PC-3 (cell line): ENCODE measurements at regions not wholly inside any gene's neighbourhood (a gene's known extent, or its start where the extent isn't known, plus 50 kb on each side); places are given as distances from the start of the nearest gene placed in this dataset.

ENCODE experiments used
- ATAC-seq: fragments of 200-7000 bp; cut with Tn5 transposase; 2 replicates; pipeline ENCODE4 v1.9.1; 2020; ENCODE audit warnings: mild to moderate bottlenecking, moderate library complexity
- BruUV-seq: library from RNA; stranded (reverse); fragments of 400-500 nt; replicated peaks from 2 replicates; lab custom pipeline; 2021; lab: Mats Ljungman, UMichigan
- CTCF ChIA-PET: fragments of 300-600 bp; sonication (Branson Sonifier 250); formaldehyde crosslinking; loops from one replicate; lab custom pipeline; 2022; ENCODE audit warnings: antibody characterized with exemption; lab: Charles Lee
- POLR2A ChIA-PET: fragments of 300-600 bp; sonication (Branson Sonifier 250); formaldehyde crosslinking; loops from one replicate; lab custom pipeline; 2022; ENCODE audit warnings: antibody characterized with exemption; ENCODE audit not compliant: unreplicated experiment; lab: Charles Lee
- DNase-seq: peaks from one replicate; pipeline ENCODE4 v3.0.0-alpha.2; 2015
- H2AFZ ChIP-seq: fragments of 300-600 bp; sonication (generic); 2 replicates; pipeline ENCODE4 v1.6.0; 2016; ENCODE audit warnings: antibody characterized with exemption, low read length
- H3F3A ChIP-seq: fragments of 300-600 bp; sonication (generic); one replicate; pipeline ENCODE4 v1.6.0; 2017; ENCODE audit warnings: antibody characterized with exemption, low read length, control low read depth, mild to moderate bottlenecking; ENCODE audit not compliant: unreplicated experiment
- H3K27ac ChIP-seq: fragments of 300-600 bp; sonication (generic); 2 replicates; pipeline ENCODE4 v1.5.1; 2016; ENCODE audit warnings: mild to moderate bottlenecking, low read length
- H3K27me3 ChIP-seq: fragments of 300-600 bp; sonication (generic); 2 replicates; pipeline ENCODE4 v1.6.1; 2016; ENCODE audit warnings: low read length, mixed read lengths
- H3K36me3 ChIP-seq: fragments of 300-600 bp; sonication (generic); 2 replicates; pipeline ENCODE4 v1.6.1; 2016; ENCODE audit warnings: low read depth, mixed run types, low read length, mixed read lengths
- H3K4me1 ChIP-seq: fragments of 300-600 bp; sonication (generic); 2 replicates; pipeline ENCODE4 v1.5.1; 2016; ENCODE audit warnings: low read length; ENCODE audit not compliant: insufficient read depth
- H3K4me2 ChIP-seq: fragments of 300-600 bp; sonication (generic); 2 replicates; pipeline ENCODE4 v1.6.0; 2016; ENCODE audit warnings: low read length
- H3K4me3 ChIP-seq: fragments of 300-600 bp; sonication (generic); 2 replicates; pipeline ENCODE4 v1.5.1; 2016; ENCODE audit warnings: mild to moderate bottlenecking, low read length, mixed read lengths
- H3K79me2 ChIP-seq: fragments of 300-600 bp; sonication (generic); 2 replicates; pipeline ENCODE4 v1.6.1; 2017; ENCODE audit warnings: low read length, mixed read lengths
- H3K9ac ChIP-seq: fragments of 300-600 bp; sonication (generic); 2 replicates; pipeline ENCODE4 v1.6.0; 2016; ENCODE audit warnings: mild to moderate bottlenecking, low read length
- H3K9me2 ChIP-seq: fragments of 300-600 bp; sonication (generic); replicated peaks from 2 replicates; pipeline ENCODE4 v1.6.1; 2016; ENCODE audit warnings: mixed run types, low read length, mixed read lengths
- H3K9me3 ChIP-seq: fragments of 300-600 bp; sonication (generic); 2 replicates; pipeline ENCODE4 v1.6.1; 2016; ENCODE audit warnings: low read length, mixed read lengths
- H4K20me1 ChIP-seq: fragments of 300-600 bp; sonication (generic); 2 replicates; pipeline ENCODE4 v1.6.1; 2016; ENCODE audit warnings: low read length, mixed read lengths
- CTCF ChIP-seq: fragments of 300-600 bp; sonication (generic); conservative IDR thresholded peaks from 2 replicates; pipeline ENCODE4 v1.5.1; 2017; ENCODE audit warnings: antibody characterized with exemption, low read depth, mild to moderate bottlenecking, low read length
- EZH2 ChIP-seq: fragments of 300-600 bp; sonication (generic); IDR thresholded peaks from one replicate; pipeline ENCODE4 v1.6.1; 2017; ENCODE audit warnings: antibody characterized with exemption, mild to moderate bottlenecking, low read length; ENCODE audit not compliant: unreplicated experiment
- EZH2phosphoT487 ChIP-seq: fragments of 300-600 bp; sonication (generic); IDR thresholded peaks from 2 replicates; pipeline ENCODE4 v1.6.1; 2018; ENCODE audit warnings: mild to moderate bottlenecking, antibody characterized with exemption, low read length, borderline replicate concordance
- intact Hi-C: fragments of 100-400 bp; cut with micrococcal nuclease; formaldehyde crosslinking; loops from 2 replicates; pipeline ENCODE4 v1.9.0; 2023

GRCh38 chr4:11301075-11301660, 127.5 kb downstream of the HS3ST1 start:
- ChIA-PET CTCF (no interaction called here), POLR2A (no interaction called here)
- Histone ChIP-seq H3K9me3 (no peaks in the 10 kb centered on the region), H3F3A (no peaks in the 10 kb centered on the region), H3K36me3 (no peaks in the 10 kb centered on the region), H3K4me1 (no peaks in the 10 kb centered on the region), H3K9me2 (no peaks in the 10 kb centered on the region), H4K20me1 (no peaks in the 10 kb centered on the region), H3K4me2 (no peak overlapping the region), H3K27ac (no peak overlapping the region), H3K79me2 (no peaks in the 10 kb centered on the region), H3K9ac (no peak overlapping the region), H3K27me3 (no peaks in the 10 kb centered on the region), H3K4me3 (no peak overlapping the region), H2AFZ (no peak overlapping the region)
- intact Hi-C loops, result no loop called here
- BruUV-seq, result no TSS peak
- TF ChIP-seq EZH2 (no peak), EZH2phosphoT487 (no peak), CTCF (no peak)
- DNase-seq, result no peak
- no peak for ATAC-seq

- DNase-seq (no peak), ATAC-seq (no peak)
- H3K4me1 ChIP-seq, result no peaks in the 10 kb centered on the region
- no peaks in the 10 kb centered on the region for H3F3A ChIP-seq
- H3K4me2 ChIP-seq, result no peak overlapping the region
- no peaks in the 10 kb centered on the region for H3K36me3 ChIP-seq
- no peaks in the 10 kb centered on the region for H3K9me2 ChIP-seq
- intact Hi-C loops, result no loop called here
- TF ChIP-seq EZH2phosphoT487 (no peak), EZH2 (no peak), CTCF (no peak)
- CTCF ChIA-PET, result no interaction called here
- POLR2A ChIA-PET, result no interaction called here
- no peak overlapping the region for H3K9ac ChIP-seq
- no peak overlapping the region for H3K27ac ChIP-seq
- no TSS peak for BruUV-seq
- no peak overlapping the region for H2AFZ ChIP-seq
- H3K79me2 ChIP-seq, result no peaks in the 10 kb centered on the region
- no peaks in the 10 kb centered on the region for H4K20me1 ChIP-seq
- H3K4me3 ChIP-seq, result no peak overlapping the region
- no peaks in the 10 kb centered on the region for H3K9me3 ChIP-seq
- H3K27me3 ChIP-seq, result no peaks in the 10 kb centered on the region
Measured at GRCh38 chr4:11299836-11300235, 128.9 kb downstream of the HS3ST1 start.

GRCh38 chr4:11299016-11299415, 129.7 kb downstream of the HS3ST1 start:
- H4K20me1 ChIP-seq, result no peaks in the 10 kb centered on the region
- no peaks in the 10 kb centered on the region for H3K36me3 ChIP-seq
- DNase-seq (no peak), ATAC-seq (no peak)
- no peaks in the 10 kb centered on the region for H3K27me3 ChIP-seq
- no peak overlapping the region for H2AFZ ChIP-seq
- H3K4me1 ChIP-seq, result no peaks in the 10 kb centered on the region
- H3K9ac ChIP-seq, result no peak overlapping the region
- no peak overlapping the region for H3K4me2 ChIP-seq
- intact Hi-C loops, result no loop called here
- H3K9me2 ChIP-seq, result no peaks in the 10 kb centered on the region
- ChIA-PET POLR2A (no interaction called here), CTCF (no interaction called here)
- H3K9me3 ChIP-seq, result no peaks in the 10 kb centered on the region
- TF ChIP-seq CTCF (no peak), EZH2 (no peak), EZH2phosphoT487 (no peak)
- no peak overlapping the region for H3K27ac ChIP-seq
- no peaks in the 10 kb centered on the region for H3K79me2 ChIP-seq
- H3K4me3 ChIP-seq, result no peak overlapping the region
- BruUV-seq, result no TSS peak
- H3F3A ChIP-seq, result no peaks in the 10 kb centered on the region
